ENCODE measurements at regions not wholly inside any gene's neighbourhood (a gene's known extent, or its start where the extent isn't known, plus 50 kb on each side); places are given as distances from the start of the nearest gene placed in this dataset.
"Not testable (repeated sequence)": the region's sequence is repeated elsewhere in the genome, so short reads cannot be mapped to it uniquely, and the experiment has no call there.

DNA sequence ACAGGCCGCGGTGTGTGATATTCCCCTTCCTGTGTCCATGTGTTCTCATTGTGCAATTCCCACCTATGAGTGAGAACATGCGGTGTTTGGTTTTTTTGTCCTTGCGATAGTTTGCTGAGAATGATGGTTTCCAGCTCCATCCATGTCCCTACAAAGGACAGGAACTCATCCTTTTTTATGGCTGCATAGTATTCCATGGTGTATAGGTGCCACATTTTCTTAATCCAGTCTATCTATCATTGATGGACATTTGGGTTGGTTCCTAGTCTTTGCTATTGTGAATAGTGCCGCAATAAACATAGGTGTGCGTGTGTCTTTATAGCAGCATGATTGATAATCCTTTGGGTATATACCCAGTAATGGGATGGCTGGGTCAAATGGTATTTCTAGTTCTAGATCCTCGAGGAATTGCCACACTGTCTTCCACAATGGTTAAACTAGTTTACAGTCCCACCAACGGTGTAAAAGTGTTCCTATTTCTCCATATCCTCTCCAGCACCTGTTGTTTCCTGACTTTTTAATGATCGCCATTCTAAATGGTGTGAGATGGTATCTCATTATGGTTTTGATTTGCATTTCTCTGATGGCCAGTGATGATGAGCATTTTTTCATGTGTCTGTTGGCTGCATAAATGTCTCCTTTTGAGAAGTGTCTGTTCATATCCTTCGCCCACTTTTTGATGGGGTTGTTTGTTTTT is 125.1 kb downstream of the USP22 start:
- DNase-seq (ENCODE audit: low read depth, low spot score); SMC1A ChIA-PET (ENCODE audit: uncharacterized antibody, unreplicated experiment); H3K27ac ChIP-seq (ENCODE audit: control insufficient read depth, insufficient read depth); RAD21 ChIA-PET (ENCODE audit: unreplicated experiment); H3K4me1 ChIP-seq (ENCODE audit: control insufficient read depth, insufficient read depth, low read length); H3K36me3 ChIP-seq (ENCODE audit: control insufficient read depth in 2 of 2, insufficient read depth in 2 of 2, low read length in 1 of 2); H3K4me3 ChIP-seq; H3K27me3 ChIP-seq (replicated peaks in 1 of 2; ENCODE audit: control insufficient read depth in 2 of 2, insufficient read depth in 2 of 2, low read length in 1 of 2); ATAC-seq; H2AFZ ChIP-seq (ENCODE audit: control insufficient read depth, low read depth, low read length); POLR2A ChIA-PET; H4K20me1 ChIP-seq (ENCODE audit: control insufficient read depth, insufficient read depth); H3K79me2 ChIP-seq (ENCODE audit: control insufficient read depth, insufficient read depth, low read length); H3K9me3 ChIP-seq (replicated peaks; ENCODE audit: control insufficient read depth, insufficient read depth, low read length); FAIRE-seq; H3K4me2 ChIP-seq (ENCODE audit: control insufficient read depth, insufficient read depth); in situ Hi-C loops (cut with MboI); BruUV-seq (replicated peaks); CTCF ChIA-PET; H3K9ac ChIP-seq (ENCODE audit: control insufficient read depth, insufficient read depth, low read length); intact Hi-C loops (cut with micrococcal nuclease; ENCODE audit: unreplicated experiment): not testable (repeated sequence)
- WGBS (ENCODE audit: insufficient coverage, insufficient replicate concordance, low lambda C conversion rate, missing lambda C conversion rate), result 74% methylated on average over 10 of the region's 10 CpGs

DNA sequence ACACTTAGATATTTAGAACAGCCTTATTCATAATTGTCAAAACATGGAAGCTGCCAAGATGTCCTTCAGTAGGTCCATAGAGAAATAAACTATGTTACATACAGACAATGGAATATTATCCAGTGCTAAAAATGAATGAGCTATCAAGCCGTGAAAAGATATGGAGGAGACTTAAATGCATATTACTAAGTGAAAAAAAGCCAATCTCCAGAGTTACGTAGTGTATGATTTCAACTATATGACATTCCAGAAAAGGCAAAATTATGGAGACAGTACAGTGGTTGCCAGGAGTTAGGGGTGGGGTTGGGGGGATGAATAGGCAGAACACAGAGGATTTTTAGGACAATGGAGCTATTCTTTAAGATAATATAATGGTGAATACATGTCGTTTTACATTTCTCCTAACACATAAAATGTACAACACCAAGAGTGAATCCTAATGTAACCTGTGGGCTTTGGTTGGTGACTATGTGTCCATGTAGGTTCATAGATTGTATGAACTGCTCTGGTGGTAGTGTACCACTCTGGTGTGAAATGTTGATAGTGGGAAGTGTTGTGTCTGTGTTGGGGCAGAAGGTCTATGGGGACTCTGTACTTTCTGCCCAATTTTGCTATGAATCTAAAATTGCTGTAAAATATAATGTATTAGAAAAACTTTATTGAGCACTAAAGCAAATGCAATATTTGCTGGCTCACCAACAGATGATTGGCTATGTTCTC is 122.6 kb downstream of the USP22 start:
- H3K4me1 ChIP-seq (ENCODE audit: control insufficient read depth, insufficient read depth, low read length), result no peaks in the 10 kb centered on the region
- no peaks in the 10 kb centered on the region for H3K9me3 ChIP-seq (replicated peaks; ENCODE audit: control insufficient read depth, insufficient read depth, low read length)
- RAD21 ChIA-PET (ENCODE audit: unreplicated experiment), result no interaction called here
- no peaks in the 10 kb centered on the region for H4K20me1 ChIP-seq (ENCODE audit: control insufficient read depth, insufficient read depth)
- H3K36me3 ChIP-seq (ENCODE audit: control insufficient read depth in 2 of 2, insufficient read depth in 2 of 2, low read length in 1 of 2), result no peaks in the 10 kb centered on the region
- CTCF ChIA-PET, result no interaction called here
- no TSS peak for BruUV-seq (replicated peaks)
- H3K79me2 ChIP-seq (ENCODE audit: control insufficient read depth, insufficient read depth, low read length), result no peaks in the 10 kb centered on the region
- POLR2A ChIA-PET, result no interaction called here
- H3K4me2 ChIP-seq (ENCODE audit: control insufficient read depth, insufficient read depth), result no peak overlapping the region
- ATAC-seq, result no peak
- DNase-seq (ENCODE audit: low read depth, low spot score), result no peak
- intact Hi-C loops (cut with micrococcal nuclease; ENCODE audit: unreplicated experiment), result no loop called here
- H3K4me3 ChIP-seq, result no peak overlapping the region
- in situ Hi-C loops (cut with MboI), result no loop called here
- H2AFZ ChIP-seq (ENCODE audit: control insufficient read depth, low read depth, low read length), result no peak overlapping the region
- SMC1A ChIA-PET (ENCODE audit: uncharacterized antibody, unreplicated experiment), result interaction anchor here (1.5 kb wide), 1 partner anchor 14 kb away, joined by 3 read pairs; no protein-coding TSS in a partner anchor
- no peaks in the 10 kb centered on the region; a peak in 1 of 4 replicates for H3K27me3 ChIP-seq (replicated peaks in 1 of 2; ENCODE audit: control insufficient read depth in 2 of 2, insufficient read depth in 2 of 2, low read length in 1 of 2)
- no peak overlapping the region for H3K9ac ChIP-seq (ENCODE audit: control insufficient read depth, insufficient read depth, low read length)
- no peak for FAIRE-seq
- no peak overlapping the region for H3K27ac ChIP-seq (ENCODE audit: control insufficient read depth, insufficient read depth)
- WGBS (ENCODE audit: insufficient coverage, insufficient replicate concordance, low lambda C conversion rate, missing lambda C conversion rate), result 28% methylated on average over 3 of the region's 3 CpGs
- TF ChIP-seq NFYB (IDR thresholded peaks at IDR 0.05; ENCODE audit: insufficient read depth, low read depth, low read length) (no peak), LARP7 (IDR thresholded peaks at IDR 0.05) (no peak), NFYA (IDR thresholded peaks at IDR 0.05; ENCODE audit: borderline replicate concordance, low read depth, low read length) (no peak), REST (IDR thresholded peaks at IDR 0.05; ENCODE audit: low read depth, low read length) (no peak), TAF1 (IDR thresholded peaks at IDR 0.05; ENCODE audit: borderline replicate concordance, low read depth, low read length) (no peak), NR2F1 (conservative IDR thresholded peaks at IDR 0.05) (no peak), STAT1 (conservative IDR thresholded peaks at IDR 0.05) (no peak), TBL1XR1 (IDR thresholded peaks at IDR 0.05; ENCODE audit: low read depth, low read length) (no peak), GATAD2B (conservative IDR thresholded peaks at IDR 0.05; ENCODE audit: low read depth) (no peak), BMI1 (IDR thresholded peaks at IDR 0.05; ENCODE audit: borderline replicate concordance) (no peak), CREM (IDR thresholded peaks at IDR 0.05; ENCODE audit: low read depth) (no peak), SRF (IDR thresholded peaks at IDR 0.05; ENCODE audit: low read depth in 2 of 2, low read length in 2 of 2) (no peak)
- TF ChIP-seq, protein P1, sequence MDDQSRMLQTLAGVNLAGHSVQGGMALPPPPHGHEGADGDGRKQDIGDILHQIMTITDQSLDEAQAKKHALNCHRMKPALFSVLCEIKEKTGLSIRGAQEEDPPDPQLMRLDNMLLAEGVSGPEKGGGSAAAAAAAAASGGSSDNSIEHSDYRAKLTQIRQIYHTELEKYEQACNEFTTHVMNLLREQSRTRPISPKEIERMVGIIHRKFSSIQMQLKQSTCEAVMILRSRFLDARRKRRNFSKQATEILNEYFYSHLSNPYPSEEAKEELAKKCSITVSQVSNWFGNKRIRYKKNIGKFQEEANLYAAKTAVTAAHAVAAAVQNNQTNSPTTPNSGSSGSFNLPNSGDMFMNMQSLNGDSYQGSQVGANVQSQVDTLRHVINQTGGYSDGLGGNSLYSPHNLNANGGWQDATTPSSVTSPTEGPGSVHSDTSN (IDR thresholded peaks at IDR 0.05; ENCODE audit: insufficient replicate concordance, low read depth, low read length), result no peak

Data from GM12878 (cell line).